K562 (cell line): ENCODE measurements at regions not wholly inside any gene's neighbourhood (a gene's known extent, or its start where the extent isn't known, plus 50 kb on each side); places are given as distances from the start of the nearest gene placed in this dataset.

Experiments used
- ATAC-seq: fragments of 200-7000 bp; cut with Tn5 transposase; 3 replicates; pipeline ENCODE4 v1.9.1; 2020; ENCODE audit warnings: moderate library complexity
- BruUV-seq: library from RNA; stranded (reverse); fragments of 400-500 nt; replicated peaks from 2 replicates; lab custom pipeline; 2021; lab: Mats Ljungman, UMichigan
- CTCF ChIA-PET: fragments of 300-600 bp; formaldehyde crosslinking; extraction: SDS; loops from one replicate; lab custom pipeline; 2021; ENCODE audit warnings: low intra/inter-chr PET ratio; lab: Yijun Ruan, JAX
- POLR2A ChIA-PET: fragments of 300-600, 350-650 bp; sonication (Branson Sonifier 250); formaldehyde crosslinking; extraction: SDS; loops from one replicate; lab custom pipeline; 2021; ENCODE audit warnings: antibody characterized with exemption, inconsistent platforms; lab: Yijun Ruan, JAX
- DNase-seq, 4 experiments: peaks; one replicate each; pipeline versions ENCODE4 v3.0.0 to v3.0.0-alpha.2; 2011 to 2018; ENCODE audit warnings: low spot score in 3 of 4, mixed read lengths in 3 of 4; ENCODE audit errors: extremely low read depth in 1 of 4
- FAIRE-seq: peaks from 2 replicates; lab custom pipeline; 2011; peaks lifted over from hg19 to GRCh38; lab: Jason Lieb, UNC
- H2AFZ ChIP-seq: 2 replicates; pipeline ENCODE4 v1.6.0; 2011; ENCODE audit warnings: low read depth, low read length, control low read depth, inconsistent platforms
- H3K27ac ChIP-seq: fragments of 200-600 bp; 3 replicates; pipeline ENCODE4 v1.8.0; 2011; ENCODE audit warnings: low read depth, mild to moderate bottlenecking, control low read depth, inconsistent platforms, low read length, moderate library complexity, mixed read lengths; ENCODE audit errors: extremely low read depth
- H3K27me3 ChIP-seq, 2 experiments: fragments of 300-600 bp in 1 of 2; 2 replicates in 1 of 2; 3 replicates in 1 of 2; pipeline versions ENCODE4 v1.6.0 to v1.8.0; 2011; ENCODE audit warnings: inconsistent platforms in 2 of 2, low read length in 2 of 2, mild to moderate bottlenecking in 1 of 2, mixed read lengths in 1 of 2, moderate library complexity in 1 of 2; ENCODE audit not compliant: control insufficient read depth in 2 of 2, insufficient read depth in 2 of 2
- H3K36me3 ChIP-seq: fragments of 300-600 bp; 3 replicates; pipeline ENCODE4 v1.8.0; 2011; ENCODE audit warnings: mild to moderate bottlenecking, low read length, inconsistent platforms; ENCODE audit not compliant: control insufficient read depth, insufficient read depth
- H3K4me1 ChIP-seq, 2 experiments: fragments of 200-600 bp in 1 of 2; replicated peaks in 1 of 2; 2 replicates in 1 of 2; 3 replicates in 1 of 2; pipeline versions ENCODE4 v1.5.1 to v1.8.0; 2011; ENCODE audit warnings: inconsistent platforms in 2 of 2, low read length in 2 of 2, mild to moderate bottlenecking in 1 of 2, mixed read lengths in 1 of 2, moderate library complexity in 1 of 2; ENCODE audit not compliant: control insufficient read depth in 2 of 2, insufficient read depth in 2 of 2
- H3K4me2 ChIP-seq: 2 replicates; pipeline ENCODE4 v1.6.1; 2011; ENCODE audit warnings: low read length, control low read depth, inconsistent platforms, mixed read lengths; ENCODE audit not compliant: insufficient read depth
- H3K4me3 ChIP-seq: fragments of 200-600 bp; sonication (generic), shearing (Covaris generic); 2 replicates; pipeline ENCODE4 v1.5.1; 2016; ENCODE audit warnings: control low read depth, inconsistent platforms
- H3K79me2 ChIP-seq: fragments of 200-600 bp; 3 replicates; pipeline ENCODE4 v1.8.0; 2011; ENCODE audit warnings: low read length, inconsistent platforms; ENCODE audit not compliant: control insufficient read depth, insufficient read depth
- H3K9ac ChIP-seq, 2 experiments: 2 replicates each; pipeline versions ENCODE4 v1.6.0 to v1.6.1; 2011; ENCODE audit warnings: low read depth in 2 of 2, low read length in 2 of 2, control low read depth in 1 of 2, inconsistent platforms in 1 of 2, mild to moderate bottlenecking in 1 of 2, mixed read lengths in 1 of 2; ENCODE audit not compliant: insufficient read depth in 1 of 2
- H3K9me1 ChIP-seq: one replicate; pipeline ENCODE4 v1.6.0; 2011; ENCODE audit warnings: inconsistent platforms, mild to moderate bottlenecking, low read length, moderate library complexity; ENCODE audit not compliant: control insufficient read depth, insufficient read depth
- H3K9me3 ChIP-seq: replicated peaks from 2 replicates; pipeline ENCODE4 v1.5.1; 2011; ENCODE audit warnings: low read depth, low read length, inconsistent platforms; ENCODE audit not compliant: control insufficient read depth, insufficient read depth
- H4K20me1 ChIP-seq: replicated peaks from 2 replicates; pipeline ENCODE4 v1.6.1; 2011; ENCODE audit warnings: low read length, inconsistent platforms, mixed read lengths; ENCODE audit not compliant: control insufficient read depth, insufficient read depth
- ARID1B ChIP-seq: fragments of 450-650 bp; IDR thresholded peaks from 2 replicates; pipeline ENCODE4 v1.6.1; 2016; ENCODE audit warnings: antibody characterized with exemption, mild to moderate bottlenecking, inconsistent platforms
- ATF7 ChIP-seq: fragments of 450-650 bp; IDR thresholded peaks from 2 replicates; pipeline ENCODE4 v1.7.1; 2014; ENCODE audit warnings: mild to moderate bottlenecking, moderate library complexity
- CBX1 ChIP-seq: sonication (generic); IDR thresholded peaks from 2 replicates; pipeline ENCODE4 v1.6.1; 2016; ENCODE audit warnings: antibody characterized with exemption, low read depth, mild to moderate bottlenecking
- CREM ChIP-seq: IDR thresholded peaks from 2 replicates; pipeline ENCODE4 v1.6.1; 2014; ENCODE audit warnings: antibody characterized with exemption, low read depth
- EGR1 ChIP-seq: fragments of 450-650 bp; conservative IDR thresholded peaks from 2 replicates; pipeline ENCODE4 v1.6.1; 2017; ENCODE audit warnings: mild to moderate bottlenecking
- HOXB6 ChIP-seq: fragments of 250-450 bp; sonication (Bioruptor Pico); IDR thresholded peaks from 2 replicates; pipeline ENCODE4 v1.5.1; 2022; ENCODE audit warnings: mild to moderate bottlenecking, borderline replicate concordance
- NFE2L1 ChIP-seq: fragments of 450-650 bp; IDR thresholded peaks from 2 replicates; pipeline ENCODE4 v1.6.1; 2016; ENCODE audit warnings: missing genetic modification characterization, low read depth, mild to moderate bottlenecking, missing compliant biosample characterization, moderate library complexity, borderline replicate concordance
- PPARD ChIP-seq: fragments of 250-450 bp; sonication (Bioruptor Pico); IDR thresholded peaks from 2 replicates; pipeline ENCODE4 v1.8.0; 2022; ENCODE audit warnings: inconsistent platforms, mild to moderate bottlenecking, moderate library complexity
- RAD21 ChIP-seq, 2 experiments: fragments of 250-450 bp in 1 of 2; fragments of 450-650 bp in 1 of 2; sonication (Bioruptor Pico) in 1 of 2; formaldehyde crosslinking in 1 of 2; IDR thresholded peaks in 1 of 2; conservative IDR thresholded peaks in 1 of 2; 2 replicates each; pipeline versions ENCODE4 v1.4.0 to v1.8.0; 2020 to 2022; ENCODE audit warnings: mild to moderate bottlenecking in 2 of 2, moderate library complexity in 1 of 2
- RFX5 ChIP-seq: IDR thresholded peaks from 2 replicates; pipeline ENCODE4 v1.6.1; 2011; ENCODE audit warnings: low read depth, mild to moderate bottlenecking, improper control_type of control experiment, low read length
- RFX7 ChIP-seq: fragments of 250-450 bp; sonication (Bioruptor Pico); IDR thresholded peaks from 2 replicates; pipeline ENCODE4 v1.5.1; 2021; ENCODE audit warnings: mild to moderate bottlenecking
- TOE1 ChIP-seq, 2 experiments: fragments of 450-650 bp in 1 of 2; sonication (generic) in 1 of 2; formaldehyde crosslinking in 1 of 2; IDR thresholded peaks; 2 replicates each; pipeline versions ENCODE4 v1.7.1 to v1.8.0; 2016 to 2022; ENCODE audit warnings: borderline replicate concordance in 2 of 2, mild to moderate bottlenecking in 2 of 2, antibody characterized with exemption in 1 of 2, inconsistent platforms in 1 of 2, low read depth in 1 of 2, missing genetic modification reagents in 1 of 2, moderate library complexity in 1 of 2
- XRCC4 ChIP-seq: IDR thresholded peaks from one replicate; pipeline ENCODE4 v1.6.1; 2011; ENCODE audit not compliant: insufficient read depth, insufficient read length; ENCODE audit errors: extremely low read depth
- WGBS: fragments of 100-300 bp; shearing (Covaris generic); methylation state at CpG from one replicate; pipeline ENCODE4 v1.1.6; 2016; ENCODE audit warnings: low coverage, mixed read lengths; ENCODE audit not compliant: insufficient coverage; ENCODE audit errors: missing lambda C conversion rate; 5-methylcytosine and 5-hydroxymethylcytosine counted together
- in situ Hi-C: fragments of 300-500 bp; cut with MboI; formaldehyde crosslinking; loops from 4 replicates; pipeline ENCODE4 v1.15.0; 2018; ENCODE audit warnings: inconsistent platforms, mixed read lengths
- intact Hi-C: fragments of 100-400 bp; cut with micrococcal nuclease; formaldehyde crosslinking; loops from 2 replicates; pipeline ENCODE4 v1.14.2; 2022
- TF ChIP-seq, protein P1 (sequence below), 3 experiments: IDR thresholded peaks in 2 of 3; conservative IDR thresholded peaks in 1 of 3; 2 replicates each; pipeline ENCODE4 v1.5.1; 2011 to 2012; ENCODE audit warnings: low read length in 3 of 3, mild to moderate bottlenecking in 3 of 3, control low read depth in 2 of 3, improper control_type of control experiment in 1 of 3, inconsistent platforms in 1 of 3, low read depth in 1 of 3, mixed read lengths in 1 of 3, moderate library complexity in 1 of 3; ENCODE audit not compliant: insufficient read depth in 2 of 3

DNA sequence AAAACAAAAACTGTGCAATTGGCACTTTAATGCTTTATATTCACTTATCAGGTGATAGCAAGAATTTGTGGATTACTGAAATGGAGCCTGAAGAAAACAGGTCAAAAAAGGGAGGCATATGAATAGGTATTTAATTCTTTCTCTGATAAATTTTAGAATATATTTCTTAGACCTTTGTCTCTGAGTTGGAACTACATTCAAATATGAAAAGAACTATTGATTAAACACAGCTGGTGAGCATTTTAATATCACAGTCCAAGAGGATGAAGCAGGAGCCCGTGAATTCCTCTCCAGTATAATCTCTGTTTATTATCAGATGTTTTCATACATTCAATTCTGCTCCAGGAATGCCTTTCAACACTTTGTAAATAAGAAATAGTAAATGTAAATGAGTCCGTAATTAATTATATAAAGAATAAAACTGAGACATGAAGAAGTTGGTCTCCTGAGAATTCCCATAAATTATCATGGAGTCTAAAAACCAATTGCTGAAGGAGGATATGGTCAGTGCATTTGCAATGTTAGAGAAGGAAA lies 86.3 kb upstream of the ARHGEF26 start:
- H3K9me3 ChIP-seq = no peaks in the 10 kb centered on the region
- H3K27ac ChIP-seq = no peak overlapping the region
- ChIA-PET CTCF (no interaction called here), POLR2A (no interaction called here)
- H3K9ac ChIP-seq = no peak overlapping the region
- no TSS peak for BruUV-seq
- H3K4me3 ChIP-seq = no peak overlapping the region
- H3K9me1 ChIP-seq = no peaks in the 10 kb centered on the region
- FAIRE-seq = no peak
- in situ Hi-C loops = no loop called here
- intact Hi-C loops = no loop called here
- no peaks in the 10 kb centered on the region for H4K20me1 ChIP-seq
- no peaks in the 10 kb centered on the region for H3K27me3 ChIP-seq
- DNase-seq = no peak
- TF ChIP-seq PPARD (CRISPR knock-in tag) (no peak), ATF7 (no peak), CREM (no peak), ARID1B (no peak), CBX1 (no peak), NFE2L1 (tag) (no peak)
- no peaks in the 10 kb centered on the region for H3K36me3 ChIP-seq
- H2AFZ ChIP-seq = no peak overlapping the region
- no peaks in the 10 kb centered on the region for H3K4me1 ChIP-seq
- no peak for ATAC-seq
- 0% methylated on average over 2 of the region's 2 CpGs for WGBS
- H3K79me2 ChIP-seq = no peaks in the 10 kb centered on the region
- no peak overlapping the region for H3K4me2 ChIP-seq

DNA sequence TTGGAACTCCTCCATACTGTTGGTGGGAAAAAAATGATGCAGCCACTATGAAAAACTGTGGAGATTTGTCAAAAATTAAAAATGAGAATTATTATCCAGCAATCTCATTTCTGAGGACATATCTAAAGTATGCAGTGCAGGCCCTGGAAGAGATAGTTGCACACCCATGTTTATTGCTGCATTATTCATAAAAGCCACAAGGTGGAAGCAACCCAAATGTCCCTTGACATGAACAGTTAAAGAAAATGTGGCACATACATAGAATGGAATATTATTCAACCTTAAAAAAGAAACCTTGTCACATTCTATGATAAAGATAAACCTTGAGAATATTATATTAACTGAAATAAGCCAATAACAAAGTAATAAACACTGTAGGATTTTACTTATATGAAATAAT lies 80.9 kb upstream of the ARHGEF26 start:
- intact Hi-C loops = loop anchor here (2.0 kb wide), 1 partner anchor 213 kb away; no protein-coding TSS in a partner anchor
- ATAC-seq = peak; percentile 71; the same call in 2 of the 3 replicates
- peak; percentile 22 to 41; a peak in 3 of 4 replicates for TF ChIP-seq RAD21 (CRISPR knock-in tag; conservative IDR thresholded peaks at IDR 0.05 in 1 of 2, IDR thresholded peaks at IDR 0.05 in 1 of 2)
- TF ChIP-seq EGR1 = no peak
- no peak for TF ChIP-seq XRCC4
- no peak for TF ChIP-seq HOXB6
- no peak for TF ChIP-seq RFX7 (CRISPR knock-in tag)
- no peak for TF ChIP-seq RFX5
- TF ChIP-seq TOE1 (IDR thresholded peaks at IDR 0.05; ENCODE audit: borderline replicate concordance) = no peak
- TF ChIP-seq TOE1 (CRISPR knock-in tag; IDR thresholded peaks at IDR 0.05; ENCODE audit: borderline replicate concordance, low read depth) = no peak
- TF ChIP-seq, protein P1, sequence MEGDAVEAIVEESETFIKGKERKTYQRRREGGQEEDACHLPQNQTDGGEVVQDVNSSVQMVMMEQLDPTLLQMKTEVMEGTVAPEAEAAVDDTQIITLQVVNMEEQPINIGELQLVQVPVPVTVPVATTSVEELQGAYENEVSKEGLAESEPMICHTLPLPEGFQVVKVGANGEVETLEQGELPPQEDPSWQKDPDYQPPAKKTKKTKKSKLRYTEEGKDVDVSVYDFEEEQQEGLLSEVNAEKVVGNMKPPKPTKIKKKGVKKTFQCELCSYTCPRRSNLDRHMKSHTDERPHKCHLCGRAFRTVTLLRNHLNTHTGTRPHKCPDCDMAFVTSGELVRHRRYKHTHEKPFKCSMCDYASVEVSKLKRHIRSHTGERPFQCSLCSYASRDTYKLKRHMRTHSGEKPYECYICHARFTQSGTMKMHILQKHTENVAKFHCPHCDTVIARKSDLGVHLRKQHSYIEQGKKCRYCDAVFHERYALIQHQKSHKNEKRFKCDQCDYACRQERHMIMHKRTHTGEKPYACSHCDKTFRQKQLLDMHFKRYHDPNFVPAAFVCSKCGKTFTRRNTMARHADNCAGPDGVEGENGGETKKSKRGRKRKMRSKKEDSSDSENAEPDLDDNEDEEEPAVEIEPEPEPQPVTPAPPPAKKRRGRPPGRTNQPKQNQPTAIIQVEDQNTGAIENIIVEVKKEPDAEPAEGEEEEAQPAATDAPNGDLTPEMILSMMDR (IDR thresholded peaks at IDR 0.05 in 2 of 3, conservative IDR thresholded peaks at IDR 0.05 in 1 of 3; ENCODE audit: insufficient read depth in 2 of 3, low read depth in 1 of 3, low read length in 3 of 3) = peak in 2 of 3 experiments; percentile 35 to 36; a peak in 3 of 6 replicates
- TF ChIP-seq, all 486 proteins: peak for 2
- Histone ChIP-seq H3K27me3 (no peaks in the 10 kb centered on the region), H3K4me3 (no peak overlapping the region), H4K20me1 (no peaks in the 10 kb centered on the region), H3K9ac (no peak overlapping the region), H2AFZ (no peak overlapping the region), H3K4me1 (no peaks in the 10 kb centered on the region), H3K27ac (no peak overlapping the region), H3K9me1 (no peaks in the 10 kb centered on the region), H3K4me2 (no peak overlapping the region), H3K9me3 (no peaks in the 10 kb centered on the region), H3K79me2 (no peaks in the 10 kb centered on the region), H3K36me3 (no peaks in the 10 kb centered on the region)
- DNase-seq (peak in 1 of 4 experiments; percentile 22), FAIRE-seq (peak; percentile 26)
- POLR2A ChIA-PET = no interaction called here
- in situ Hi-C loops = no loop called here
- BruUV-seq = no TSS peak
- CTCF ChIA-PET = interaction anchor here (1.7 kb wide), 1 partner anchor 213 kb away, joined by 9 read pairs; no protein-coding TSS in a partner anchor
